Ectodermal cell (in vitro differentiated cells): ENCODE measurements at regions not wholly inside any gene's neighbourhood (a gene's known extent, or its start where the extent isn't known, plus 50 kb on each side); places are given as distances from the start of the nearest gene placed in this dataset.

Source experiments
- H3K27ac ChIP-seq: 2 replicates; pipeline ENCODE4 v1.7.0; 2013; ENCODE audit warnings: mild to moderate bottlenecking, low read depth, low read length; ENCODE audit not compliant: insufficient read depth, poor library complexity, severe bottlenecking
- H3K27me3 ChIP-seq: 2 replicates; pipeline ENCODE4 v1.7.0; 2013; ENCODE audit warnings: mild to moderate bottlenecking, low read length; ENCODE audit not compliant: insufficient read depth, control insufficient read depth, poor library complexity, severe bottlenecking
- H3K36me3 ChIP-seq: one replicate; pipeline ENCODE4 v1.7.0; 2013; ENCODE audit warnings: low read length; ENCODE audit not compliant: control insufficient read depth, insufficient read depth
- H3K4me1 ChIP-seq: one replicate; pipeline ENCODE4 v1.7.0; 2013; ENCODE audit warnings: low read length; ENCODE audit not compliant: control insufficient read depth, insufficient read depth
- H3K4me3 ChIP-seq: 2 replicates; pipeline ENCODE4 v1.7.0; 2013; ENCODE audit warnings: low read depth, low read length, control low read depth; ENCODE audit not compliant: insufficient read depth
- H3K9me3 ChIP-seq: 2 replicates; pipeline ENCODE4 v1.7.0; 2013; ENCODE audit warnings: mild to moderate bottlenecking, low read length, moderate library complexity; ENCODE audit not compliant: control insufficient read depth
- WGBS, 2 experiments: methylation state at CpG; one replicate each; pipeline ENCODE4 v1.1.7; 2013; ENCODE audit warnings: missing lambda C conversion rate in 2 of 2; 5-methylcytosine and 5-hydroxymethylcytosine counted together

- Histone ChIP-seq H3K27me3 (no peaks in the 10 kb centered on the region), H3K4me3 (no peak overlapping the region), H3K9me3 (no peaks in the 10 kb centered on the region), H3K4me1 (no peaks in the 10 kb centered on the region), H3K27ac (no peak overlapping the region), H3K36me3 (no peaks in the 10 kb centered on the region)
- WGBS, 2 experiments: 97 to 98% methylated on average over 5 to 6 of the region's 6 CpGs
Observed at GRCh38 chr17:5870231-5870953, 199.8 kb upstream of the WSCD1 start.

DNA sequence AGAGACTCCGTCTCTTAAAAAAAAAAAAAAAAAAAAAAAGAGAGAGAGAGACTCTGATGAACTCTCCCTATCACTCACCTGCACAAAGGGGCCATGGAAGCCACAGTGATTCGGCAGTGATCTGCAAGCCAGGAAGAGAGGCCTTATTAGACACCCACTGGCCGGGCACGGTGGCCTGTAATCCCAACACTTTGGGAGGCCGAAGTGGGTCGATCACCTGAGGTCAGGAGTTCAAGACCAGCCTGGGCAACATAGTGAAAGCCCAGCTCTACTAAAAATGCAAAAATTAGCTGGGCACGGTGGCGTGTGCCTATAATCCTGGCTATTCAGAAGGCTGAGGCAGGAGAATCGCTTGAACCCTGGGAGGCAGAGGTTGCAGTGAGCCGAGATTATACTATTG, 198.5 kb upstream of the WSCD1 start:
- 94 to 96% methylated on average over 10 of the region's 10 CpGs for WGBS, 2 experiments
- no peaks in the 10 kb centered on the region for H3K4me1 ChIP-seq
- no peaks in the 10 kb centered on the region for H3K9me3 ChIP-seq
- H3K27me3 ChIP-seq: no peaks in the 10 kb centered on the region
- H3K36me3 ChIP-seq: no peaks in the 10 kb centered on the region
- H3K4me3 ChIP-seq: no peak overlapping the region
- no peak overlapping the region for H3K27ac ChIP-seq

- H3K4me3 ChIP-seq: no peak overlapping the region
- no peaks in the 10 kb centered on the region for H3K4me1 ChIP-seq
- no peaks in the 10 kb centered on the region for H3K27me3 ChIP-seq
- H3K9me3 ChIP-seq: no peaks in the 10 kb centered on the region
- no peak overlapping the region for H3K27ac ChIP-seq
- no peaks in the 10 kb centered on the region for H3K36me3 ChIP-seq
- 94 to 95% methylated on average over 9 of the region's 9 CpGs for WGBS, 2 experiments
Observed at GRCh38 chr17:5872831-5873230, 197.3 kb upstream of the WSCD1 start.

DNA sequence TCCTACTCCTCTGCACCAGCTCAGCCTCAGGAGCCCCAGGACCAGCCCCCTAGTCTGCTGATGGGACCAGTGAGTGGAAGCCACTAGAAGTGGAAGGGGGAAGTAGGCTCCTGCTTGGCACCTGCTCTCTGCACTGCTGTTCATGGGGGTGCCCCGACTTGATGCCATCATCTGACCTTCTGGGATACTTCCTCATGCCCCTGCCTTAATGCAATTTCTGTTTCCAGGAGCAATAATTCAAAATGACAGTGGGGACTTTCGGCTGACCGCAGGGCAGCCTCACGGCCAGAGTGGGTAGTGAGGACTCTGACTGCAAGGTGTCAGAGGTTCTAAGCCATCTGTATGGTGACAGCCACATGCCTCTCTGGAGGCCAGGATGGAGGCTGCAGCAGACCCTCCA, 196.4 kb upstream of the WSCD1 start:
- 93 to 97% methylated on average over 4 of the region's 4 CpGs for WGBS, 2 experiments
- no peaks in the 10 kb centered on the region for H3K36me3 ChIP-seq
- H3K27ac ChIP-seq: no peak overlapping the region
- no peak overlapping the region for H3K4me3 ChIP-seq
- H3K27me3 ChIP-seq: no peaks in the 10 kb centered on the region
- H3K4me1 ChIP-seq: no peaks in the 10 kb centered on the region
- H3K9me3 ChIP-seq: no peaks in the 10 kb centered on the region

GRCh38 chr17:5874486-5874885, 195.7 kb upstream of the WSCD1 start:
- Histone ChIP-seq H3K27ac (no peak overlapping the region), H3K27me3 (no peaks in the 10 kb centered on the region), H3K9me3 (no peaks in the 10 kb centered on the region), H3K36me3 (no peaks in the 10 kb centered on the region), H3K4me1 (no peaks in the 10 kb centered on the region), H3K4me3 (no peak overlapping the region)
- WGBS, 2 experiments: 93 to 97% methylated on average over 6 of the region's 6 CpGs

DNA sequence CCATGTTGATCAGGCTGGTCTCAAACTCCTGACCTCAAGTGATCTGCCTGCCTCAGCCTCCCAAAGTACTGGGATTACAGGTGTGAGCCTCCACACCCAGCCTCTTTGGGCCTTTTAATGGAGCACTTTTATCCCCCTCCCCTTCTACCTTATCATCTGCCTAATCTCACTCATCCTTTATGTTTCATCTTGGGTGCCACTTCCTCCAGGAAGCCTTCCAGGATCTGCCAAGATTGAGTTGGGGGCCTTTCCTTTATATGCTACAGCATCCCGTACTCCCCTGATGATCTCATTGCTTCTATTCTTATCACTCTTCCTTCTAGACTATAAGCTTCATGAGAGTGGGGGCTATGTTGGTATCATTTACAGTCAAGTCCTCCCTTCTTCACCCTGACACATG, 192.8 kb upstream of the WSCD1 start:
- 67 to 89% methylated on average over 1 of the region's 1 CpG for WGBS, 2 experiments
- Histone ChIP-seq H3K9me3 (no peaks in the 10 kb centered on the region), H3K4me1 (no peaks in the 10 kb centered on the region), H3K36me3 (no peaks in the 10 kb centered on the region), H3K4me3 (no peak overlapping the region), H3K27ac (no peak overlapping the region), H3K27me3 (no peaks in the 10 kb centered on the region)

DNA sequence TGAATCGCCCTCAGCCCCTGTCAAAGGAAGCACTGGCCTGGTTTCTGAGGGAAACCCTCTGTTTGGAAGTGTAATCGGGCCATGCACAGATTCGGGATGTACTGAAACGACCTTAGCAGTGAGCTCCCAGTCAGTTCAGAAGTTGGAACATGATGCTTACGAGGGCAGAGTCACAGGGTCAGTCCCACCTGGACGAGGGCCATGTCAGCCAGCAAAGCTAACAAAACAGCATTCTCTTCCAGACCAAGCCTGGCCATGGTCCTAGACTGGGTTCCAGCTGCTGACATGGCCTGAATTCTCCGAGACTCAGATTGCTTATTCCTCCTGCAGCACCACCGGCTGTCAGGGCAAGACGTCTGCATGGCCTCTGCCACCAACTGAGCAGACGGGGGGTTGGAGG, 192.2 kb upstream of the WSCD1 start:
- WGBS, 2 experiments: 90 to 91% methylated on average over 10 of the region's 10 CpGs
- H3K36me3 ChIP-seq: no peaks in the 10 kb centered on the region
- no peaks in the 10 kb centered on the region for H3K4me1 ChIP-seq
- H3K27me3 ChIP-seq: no peaks in the 10 kb centered on the region
- no peaks in the 10 kb centered on the region for H3K9me3 ChIP-seq
- H3K4me3 ChIP-seq: no peak overlapping the region
- no peak overlapping the region for H3K27ac ChIP-seq

DNA sequence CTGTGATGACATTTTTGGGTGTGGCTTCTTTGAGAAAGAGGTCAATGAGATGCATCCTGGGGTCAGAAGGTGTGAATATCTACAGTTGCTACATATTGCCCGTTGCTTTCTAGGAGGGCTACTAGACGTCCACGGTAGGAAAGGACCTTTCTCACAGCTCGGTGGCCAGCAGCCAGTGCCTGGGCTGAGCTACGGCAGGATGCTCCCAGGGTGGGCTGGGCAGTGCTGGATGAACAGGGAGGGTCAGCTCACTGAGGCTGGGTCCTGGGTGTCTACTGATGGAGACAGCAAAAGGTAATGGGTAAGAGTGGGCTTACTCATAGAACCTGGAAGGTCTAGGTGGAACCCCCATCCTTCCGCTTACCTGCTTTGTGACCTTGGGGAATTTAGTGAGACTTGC, 188.3 kb upstream of the WSCD1 start:
- H3K27me3 ChIP-seq: no peaks in the 10 kb centered on the region
- WGBS, 2 experiments: 95% methylated on average over 6 of the region's 6 CpGs

DNA sequence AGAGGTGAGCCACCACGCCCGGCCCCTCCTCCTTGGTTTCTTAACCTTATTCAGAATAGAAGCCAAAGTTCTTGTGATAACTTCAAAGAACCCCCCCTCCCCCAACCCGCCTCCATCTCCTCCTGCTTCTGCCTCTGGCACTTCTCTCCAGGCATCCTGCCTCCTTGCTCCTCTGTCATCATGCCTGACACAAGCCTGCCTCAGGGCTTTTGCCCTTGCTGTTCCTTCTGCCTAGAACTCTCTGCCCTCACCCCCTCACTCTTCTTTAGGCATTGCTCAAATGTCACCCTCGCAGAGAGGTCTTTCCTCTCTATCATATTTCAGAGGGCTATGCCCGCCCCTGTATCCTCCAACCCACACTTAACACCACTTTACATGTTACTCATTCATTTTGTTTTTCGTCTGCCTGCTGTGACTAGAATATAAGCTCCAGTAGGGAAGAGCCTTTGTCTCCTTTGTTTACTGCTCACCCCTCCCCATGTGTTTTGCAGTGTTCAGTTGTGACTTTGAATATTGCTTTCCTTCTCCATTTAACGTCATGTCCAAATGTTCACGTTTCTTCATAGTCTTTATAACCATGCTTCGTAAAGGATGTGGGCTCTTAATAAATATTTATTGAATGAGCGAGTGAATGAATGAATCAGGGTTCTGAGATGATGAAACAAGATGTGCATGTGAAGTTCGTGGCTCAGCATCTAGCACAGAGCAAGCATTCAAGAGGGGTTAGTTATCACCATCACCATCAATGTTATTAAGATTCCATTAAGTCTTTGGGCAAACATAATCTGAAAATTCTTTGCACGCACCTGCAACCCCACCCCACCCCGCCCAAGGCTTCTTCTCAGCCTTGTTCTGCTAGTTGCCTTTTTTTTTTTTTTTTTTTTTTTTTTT, 186.2 kb upstream of the WSCD1 start:
- no peaks in the 10 kb centered on the region for H3K27me3 ChIP-seq
- no peaks in the 10 kb centered on the region for H3K4me1 ChIP-seq
- no peak overlapping the region for H3K27ac ChIP-seq
- H3K36me3 ChIP-seq: no peaks in the 10 kb centered on the region
- no peak overlapping the region for H3K4me3 ChIP-seq
- no peaks in the 10 kb centered on the region for H3K9me3 ChIP-seq
- WGBS, 2 experiments: 80 to 83% methylated on average over 11 to 13 of the region's 13 CpGs

More for the DNA sequence above, 188.3 kb upstream of the WSCD1 start:
- no peak overlapping the region for H3K4me3 ChIP-seq
- H3K9me3 ChIP-seq: no peaks in the 10 kb centered on the region
- H3K27ac ChIP-seq: no peak overlapping the region
- no peaks in the 10 kb centered on the region for H3K4me1 ChIP-seq
- H3K36me3 ChIP-seq: no peaks in the 10 kb centered on the region

- no peaks in the 10 kb centered on the region for H3K27me3 ChIP-seq
- no peaks in the 10 kb centered on the region for H3K36me3 ChIP-seq
- WGBS, 2 experiments: 85 to 87% methylated on average over 4 of the region's 4 CpGs
Observed at GRCh38 chr17:5885336-5885735, 184.8 kb upstream of the WSCD1 start.

More at GRCh38 chr17:5885336-5885735, 184.8 kb upstream of the WSCD1 start:
- H3K27ac ChIP-seq: no peak overlapping the region
- no peaks in the 10 kb centered on the region for H3K9me3 ChIP-seq
- no peak overlapping the region for H3K4me3 ChIP-seq
- H3K4me1 ChIP-seq: no peaks in the 10 kb centered on the region
